ENCODE measurements at regions not wholly inside any gene's neighbourhood (a gene's known extent, or its start where the extent isn't known, plus 50 kb on each side); places are given as distances from the start of the nearest gene placed in this dataset.
"Not testable (repeated sequence)": the region's sequence is repeated elsewhere in the genome, so short reads cannot be mapped to it uniquely, and the experiment has no call there.

- FAIRE-seq (no peak), ATAC-seq (no peak), DNase-seq (no peak)
- TF ChIP-seq CTCF (IDR thresholded peaks at IDR 0.05), result no peak
- H3K27ac ChIP-seq, result no peak overlapping the region
- WGBS, 2 donors, result 92 to 95% methylated on average over 5 of the region's 5 CpGs
- H3K9me3 ChIP-seq, result no peaks in the 10 kb centered on the region
- H3K4me3 ChIP-seq, result no peak overlapping the region
- H3K4me1 ChIP-seq, result peaks cover 0 to 4% (median 3%) of the 10 kb centered on the region in 3 donors
- intact Hi-C loops (cut with DNase I), result no loop called here
- H3K36me3 ChIP-seq, result no peaks in the 10 kb centered on the region
- no peaks in the 10 kb centered on the region for H3K27me3 ChIP-seq
These were observed 82.2 kb upstream of the BCAR3 start for GRCh38 chr1:93763704-93764365.

- Histone ChIP-seq H3K4me3 (no peak overlapping the region), H3K27ac (no peak overlapping the region), H3K9me3 (no peaks in the 10 kb centered on the region), H3K4me1 (no peaks in the 10 kb centered on the region), H3K36me3 (no peaks in the 10 kb centered on the region), H3K27me3 (no peaks in the 10 kb centered on the region)
- FAIRE-seq (no peak), ATAC-seq (peak in 3 of 4 donors; percentile 35 to 64 (median 45)), DNase-seq (no peak)
- WGBS, 2 donors, result 67 to 70% methylated on average over 7 of the region's 7 CpGs
- intact Hi-C loops (cut with DNase I), result no loop called here
- no peak for TF ChIP-seq CTCF (IDR thresholded peaks at IDR 0.05)
These were observed 77.3 kb upstream of the BCAR3 start for GRCh38 chr1:93758842-93759515.

- H3K27ac ChIP-seq, result no peak overlapping the region
- intact Hi-C loops (cut with DNase I), result no loop called here
- WGBS, 2 donors, result 90 to 93% methylated on average over 8 of the region's 8 CpGs
These were observed 75.8 kb upstream of the BCAR3 start for GRCh38 chr1:93757256-93758036.

GRCh38 chr1:93756657-93757056 lies 75.0 kb upstream of the BCAR3 start:
- DNase-seq, result no peak
- no peaks in the 10 kb centered on the region for H3K9me3 ChIP-seq
- intact Hi-C loops (cut with DNase I), result no loop called here
- no peak for TF ChIP-seq CTCF (IDR thresholded peaks at IDR 0.05)
- H3K27ac ChIP-seq, result no peak overlapping the region
- no peak for FAIRE-seq
- H3K27me3 ChIP-seq, result no peaks in the 10 kb centered on the region
- ATAC-seq, result no peak
- H3K4me3 ChIP-seq, result no peak overlapping the region
- H3K36me3 ChIP-seq, result no peaks in the 10 kb centered on the region
- no peaks in the 10 kb centered on the region for H3K4me1 ChIP-seq

More at GRCh38 chr1:93757256-93758036, 75.8 kb upstream of the BCAR3 start:
- Histone ChIP-seq H3K4me1 (no peaks in the 10 kb centered on the region), H3K9me3 (no peaks in the 10 kb centered on the region), H3K36me3 (no peaks in the 10 kb centered on the region), H3K27me3 (no peaks in the 10 kb centered on the region), H3K4me3 (no peak overlapping the region)
- no peak for TF ChIP-seq CTCF (IDR thresholded peaks at IDR 0.05)
- FAIRE-seq, result no peak
- no peak for ATAC-seq
- DNase-seq, result no peak

GRCh38 chr1:93755251-93755715 lies 73.6 kb upstream of the BCAR3 start:
- FAIRE-seq; ATAC-seq; intact Hi-C loops (cut with DNase I): not testable (repeated sequence)

More at GRCh38 chr1:93755251-93755715, 73.6 kb upstream of the BCAR3 start:
- not testable (repeated sequence) for H3K27me3 ChIP-seq, H3K4me1 ChIP-seq, H3K27ac ChIP-seq, H3K36me3 ChIP-seq, DNase-seq, H3K4me3 ChIP-seq, H3K9me3 ChIP-seq
